Activated T-helper 17 cell treated with anti-CD3 and anti-CD28 coated beads, Interleukin-2, amount 50 U/mL, for 72 hours (primary cell): ENCODE measurements at regions not wholly inside any gene's neighbourhood (a gene's known extent, or its start where the extent isn't known, plus 50 kb on each side); places are given as distances from the start of the nearest gene placed in this dataset.
"Not testable (repeated sequence)": the region's sequence is repeated elsewhere in the genome, so short reads cannot be mapped to it uniquely, and the experiment has no call there.

Experiments used
- ATAC-seq: fragments of 150-1000 bp; cut with Tn5 transposase; replicated peaks from 2 replicates; pipeline ENCODE4 v1.10.0; 2021; ENCODE audit warnings: mild to moderate bottlenecking, moderate library complexity
- H3K27ac Mint-ChIP-seq: one replicate; pipeline ENCODE4 v1.8.0; 2022; ENCODE audit warnings: mixed read lengths
- H3K27me3 Mint-ChIP-seq: one replicate; pipeline ENCODE4 v1.8.0; 2022; ENCODE audit warnings: mixed read lengths
- H3K36me3 Mint-ChIP-seq: one replicate; pipeline ENCODE4 v1.8.0; 2022; ENCODE audit warnings: low read depth, mild to moderate bottlenecking, mixed read lengths
- H3K4me1 Mint-ChIP-seq: one replicate; pipeline ENCODE4 v1.8.0; 2022; ENCODE audit warnings: mixed read lengths
- H3K4me3 Mint-ChIP-seq: one replicate; pipeline ENCODE4 v1.8.0; 2022; ENCODE audit warnings: mild to moderate bottlenecking, mixed read lengths
- H3K9me3 Mint-ChIP-seq: one replicate; pipeline ENCODE4 v1.8.0; 2022; ENCODE audit warnings: mixed read lengths

DNA sequence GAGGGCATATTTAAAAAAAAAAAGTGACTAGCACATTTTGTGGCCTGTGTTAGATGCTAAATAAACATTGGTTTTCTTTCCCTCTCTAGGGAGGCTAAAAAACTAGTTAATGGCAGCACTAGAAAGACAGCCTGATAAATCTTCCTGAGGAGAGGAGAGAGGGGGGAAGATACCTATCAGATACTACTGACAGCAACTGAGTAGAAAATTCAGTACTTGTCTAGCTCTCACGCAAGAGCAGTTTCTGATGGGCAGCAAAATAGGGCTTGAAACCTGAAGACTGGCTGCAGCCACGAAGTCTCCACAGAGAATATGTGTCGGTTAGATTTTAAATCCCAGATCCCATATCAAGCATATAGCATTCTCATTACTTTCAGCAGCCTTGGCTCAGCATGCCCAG, 388.2 kb downstream of the KCNA4 start:
- no peak for ATAC-seq
- Mint-ChIP-seq H3K4me3 (no peak overlapping the region), H3K9me3 (peaks cover 11% of the 10 kb centered on the region), H3K27ac (no peak overlapping the region), H3K4me1 (no peaks in the 10 kb centered on the region), H3K27me3 (no peaks in the 10 kb centered on the region), H3K36me3 (no peaks in the 10 kb centered on the region)

DNA sequence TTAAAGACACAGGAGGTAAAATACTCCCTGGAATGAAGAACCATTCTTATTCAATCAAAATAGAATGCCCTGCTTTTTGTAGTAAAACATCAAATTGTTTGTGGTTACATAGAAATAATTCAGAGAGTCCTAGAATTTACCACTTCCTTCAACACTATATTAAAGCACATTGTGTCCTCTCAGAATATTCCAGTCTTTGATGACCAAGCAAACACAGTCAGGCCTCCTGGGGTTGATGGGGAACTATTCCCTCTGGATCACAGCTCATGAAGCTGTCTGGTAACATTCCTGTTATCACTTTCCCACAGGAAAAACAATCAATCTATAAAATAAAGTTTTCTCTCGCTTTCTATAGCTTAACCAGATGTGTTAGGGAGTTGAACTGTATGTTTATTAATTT, 389.3 kb downstream of the KCNA4 start:
- H3K4me3 Mint-ChIP-seq = no peak overlapping the region
- ATAC-seq = no peak
- no peaks in the 10 kb centered on the region for H3K36me3 Mint-ChIP-seq
- peaks cover 11% of the 10 kb centered on the region for H3K9me3 Mint-ChIP-seq
- H3K27me3 Mint-ChIP-seq = no peaks in the 10 kb centered on the region
- H3K4me1 Mint-ChIP-seq = no peaks in the 10 kb centered on the region
- H3K27ac Mint-ChIP-seq = no peak overlapping the region

DNA sequence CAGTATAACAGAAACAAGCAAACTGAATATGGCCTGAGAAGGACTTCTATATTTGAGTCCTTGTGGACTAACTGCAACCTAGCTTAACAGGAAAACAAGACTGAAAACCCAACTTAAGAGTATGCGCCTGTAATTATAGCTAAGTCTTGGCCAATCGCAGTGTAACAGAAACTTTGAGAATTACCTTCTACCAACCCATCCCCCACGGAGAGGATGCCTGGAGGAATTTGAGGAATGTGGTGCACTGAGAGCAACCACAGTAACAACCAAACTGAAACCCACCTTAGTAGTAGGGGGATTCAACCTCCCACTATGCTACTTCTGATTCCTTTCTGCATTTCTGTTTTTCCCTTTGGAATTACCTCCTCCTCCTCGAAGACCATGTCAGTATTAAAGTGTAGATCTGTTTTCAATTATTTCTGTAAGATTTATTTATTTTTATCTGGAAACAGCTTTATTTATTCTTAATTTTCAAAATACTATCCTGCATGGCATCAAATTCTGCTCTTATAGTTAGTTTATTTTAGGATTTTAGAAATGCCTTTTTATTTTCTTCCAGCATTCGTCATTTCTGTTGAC, 393.6 kb downstream of the KCNA4 start:
- Mint-ChIP-seq H3K36me3 (no peaks in the 10 kb centered on the region), H3K27ac (no peak overlapping the region)

DNA sequence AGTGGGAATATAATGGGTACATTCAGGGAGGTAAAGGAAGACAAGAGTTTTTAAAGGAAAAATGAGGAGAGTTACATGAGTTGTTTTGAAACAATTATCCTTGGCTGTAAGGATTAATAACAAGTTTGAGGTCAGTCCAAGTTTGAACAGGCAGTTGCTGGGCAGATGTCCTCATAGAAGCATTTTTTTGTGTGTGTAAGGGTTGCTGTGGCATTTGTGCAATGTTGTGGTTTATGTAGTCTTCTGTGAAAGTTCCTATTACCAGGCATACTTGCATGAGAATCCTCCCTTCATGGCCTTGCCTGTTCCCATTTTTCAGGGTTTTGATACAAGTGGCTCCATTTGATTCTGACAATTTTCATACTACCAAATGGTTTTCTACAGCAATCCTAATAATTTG, 400.2 kb downstream of the KCNA4 start:
- Mint-ChIP-seq H3K27ac (no peak overlapping the region), H3K27me3 (no peaks in the 10 kb centered on the region), H3K36me3 (no peaks in the 10 kb centered on the region), H3K9me3 (peaks cover 10% of the 10 kb centered on the region), H3K4me3 (no peak overlapping the region), H3K4me1 (no peaks in the 10 kb centered on the region)
- ATAC-seq = no peak

More for the DNA sequence above, 393.6 kb downstream of the KCNA4 start:
- Mint-ChIP-seq H3K4me3 (no peak overlapping the region), H3K4me1 (no peaks in the 10 kb centered on the region), H3K27me3 (no peaks in the 10 kb centered on the region), H3K9me3 (peaks cover 4% of the 10 kb centered on the region)
- no peak for ATAC-seq

DNA sequence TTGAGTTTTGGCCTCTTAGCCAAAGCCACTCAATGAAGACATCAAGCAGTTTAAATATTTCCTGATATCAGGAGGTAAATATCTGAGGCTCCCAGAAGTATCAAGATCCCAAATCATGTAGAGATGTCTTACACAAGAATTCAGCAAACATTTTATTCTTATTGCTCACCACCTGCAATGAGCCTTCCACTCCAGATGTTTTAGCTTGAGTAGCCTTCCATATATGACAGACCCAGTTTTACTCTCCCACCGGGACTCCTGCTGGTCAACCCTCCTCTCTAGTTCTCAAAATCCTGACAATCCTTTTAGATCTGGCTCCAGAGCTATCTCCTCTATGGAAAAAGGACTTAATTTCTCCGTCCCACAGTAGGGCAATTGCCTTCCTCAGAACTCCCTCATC, 404.4 kb downstream of the KCNA4 start:
- Mint-ChIP-seq H3K27me3 (no peaks in the 10 kb centered on the region), H3K36me3 (no peaks in the 10 kb centered on the region), H3K9me3 (peaks cover 10% of the 10 kb centered on the region), H3K4me1 (no peaks in the 10 kb centered on the region), H3K27ac (no peak overlapping the region), H3K4me3 (no peak overlapping the region)
- ATAC-seq = no peak

DNA sequence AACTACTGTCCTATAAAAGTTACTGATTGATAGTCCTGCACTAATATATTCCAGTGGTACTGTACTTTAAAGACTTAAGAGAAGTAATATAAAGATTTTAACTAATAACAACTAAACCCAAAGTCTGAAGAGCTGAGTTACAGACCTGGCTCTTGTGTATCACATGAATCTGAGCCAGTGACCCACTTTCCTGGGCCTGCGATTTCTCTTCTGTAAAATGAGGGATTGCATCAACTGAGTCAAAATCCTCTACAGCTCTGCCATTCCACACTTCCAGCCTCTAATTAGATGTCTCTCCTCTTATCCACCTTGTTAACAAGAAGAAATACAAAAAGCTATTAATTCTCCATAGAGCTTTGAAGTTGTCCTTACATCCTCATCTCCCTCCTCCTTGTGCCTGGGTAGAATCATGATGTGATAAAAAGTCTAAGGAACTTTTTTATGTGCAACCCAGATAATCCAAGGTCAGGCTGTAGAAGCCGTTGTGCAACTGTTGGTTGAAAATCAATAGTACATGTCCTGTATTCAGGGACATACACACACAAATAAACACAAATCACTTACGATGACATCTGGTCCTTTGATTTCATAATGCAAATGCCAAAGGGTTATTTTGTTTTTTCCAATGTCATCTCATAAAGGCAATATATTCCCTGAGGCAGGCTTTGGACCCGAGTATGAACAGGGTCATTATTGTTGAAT, 410.3 kb downstream of the KCNA4 start:
- Mint-ChIP-seq H3K27ac (no peak overlapping the region), H3K4me1 (no peaks in the 10 kb centered on the region), H3K9me3 (peaks cover 12% of the 10 kb centered on the region), H3K4me3 (no peak overlapping the region), H3K36me3 (no peaks in the 10 kb centered on the region), H3K27me3 (no peaks in the 10 kb centered on the region)
- no peak for ATAC-seq

DNA sequence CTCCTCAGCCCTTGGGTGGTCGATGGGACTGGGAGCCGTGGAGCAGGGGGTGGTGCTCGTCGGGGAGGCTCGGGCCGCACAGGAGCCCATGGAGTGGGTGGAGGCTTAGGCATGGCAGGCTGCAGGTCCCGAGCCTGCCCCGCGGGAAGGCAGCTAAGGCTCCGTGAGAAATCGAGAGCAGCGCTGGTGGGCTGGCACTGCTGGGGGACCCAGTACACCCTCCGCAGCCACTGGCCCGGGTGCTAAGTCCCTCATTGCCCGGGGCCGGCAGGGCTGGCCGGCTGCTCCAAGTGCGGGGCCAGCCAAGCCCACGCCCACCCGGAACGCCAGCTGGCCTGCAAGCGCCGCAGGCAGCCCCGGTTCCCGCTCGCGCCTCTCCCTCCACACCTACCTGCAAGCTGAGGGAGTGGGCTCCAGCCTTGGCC, 416.7 kb downstream of the KCNA4 start:
- peaks cover 16% of the 10 kb centered on the region for H3K9me3 Mint-ChIP-seq
- not testable (repeated sequence) for ATAC-seq, H3K4me3 Mint-ChIP-seq, H3K27ac Mint-ChIP-seq, H3K4me1 Mint-ChIP-seq, H3K36me3 Mint-ChIP-seq, H3K27me3 Mint-ChIP-seq

DNA sequence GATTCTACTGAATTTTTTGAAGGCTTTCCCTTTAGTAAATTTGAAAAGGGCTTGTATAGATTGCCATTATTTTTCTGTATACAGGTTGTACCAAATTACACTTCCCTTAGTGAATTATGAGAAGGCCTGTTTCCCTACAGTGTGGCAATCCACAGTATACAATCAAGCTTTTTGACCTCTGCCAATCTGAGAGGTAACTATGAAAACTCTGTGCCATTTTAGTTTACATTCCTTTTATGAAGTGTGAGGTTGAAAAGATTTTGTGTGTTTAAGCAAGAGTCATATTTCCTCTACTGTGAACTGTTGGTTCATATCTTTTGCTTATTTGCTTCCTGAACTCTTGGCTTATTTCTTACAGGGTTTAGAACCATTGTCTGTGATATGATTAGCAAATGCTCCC, 432.5 kb downstream of the KCNA4 start:
- no peaks in the 10 kb centered on the region for H3K27me3 Mint-ChIP-seq
- no peaks in the 10 kb centered on the region for H3K36me3 Mint-ChIP-seq
- no peaks in the 10 kb centered on the region for H3K4me1 Mint-ChIP-seq
- H3K27ac Mint-ChIP-seq = no peak overlapping the region
- no peak overlapping the region for H3K4me3 Mint-ChIP-seq
- peaks cover 5% of the 10 kb centered on the region for H3K9me3 Mint-ChIP-seq
- ATAC-seq = no peak

DNA sequence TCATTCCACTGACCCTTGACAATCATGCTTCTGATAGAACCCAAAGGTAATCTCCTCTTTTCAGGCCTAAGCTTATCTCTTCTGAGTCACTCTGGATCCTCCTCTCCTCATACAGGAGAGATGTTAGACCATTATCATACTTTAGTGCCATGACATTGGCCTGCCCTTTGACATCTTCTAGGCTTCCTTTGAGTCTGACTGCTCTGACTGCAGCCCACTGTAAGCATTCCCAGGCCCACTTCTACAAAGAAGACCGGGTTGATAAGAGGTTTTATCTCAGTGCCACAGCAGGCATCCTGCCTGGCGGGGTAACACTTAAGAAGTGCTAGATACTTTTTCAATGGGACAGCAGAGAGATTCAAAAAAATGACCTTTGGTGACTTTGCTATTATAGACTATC, 438.0 kb downstream of the KCNA4 start:
- Mint-ChIP-seq H3K9me3 (peaks cover 14% of the 10 kb centered on the region), H3K27me3 (no peaks in the 10 kb centered on the region), H3K36me3 (no peaks in the 10 kb centered on the region), H3K27ac (no peak overlapping the region), H3K4me1 (no peaks in the 10 kb centered on the region), H3K4me3 (no peak overlapping the region)
- no peak for ATAC-seq

DNA sequence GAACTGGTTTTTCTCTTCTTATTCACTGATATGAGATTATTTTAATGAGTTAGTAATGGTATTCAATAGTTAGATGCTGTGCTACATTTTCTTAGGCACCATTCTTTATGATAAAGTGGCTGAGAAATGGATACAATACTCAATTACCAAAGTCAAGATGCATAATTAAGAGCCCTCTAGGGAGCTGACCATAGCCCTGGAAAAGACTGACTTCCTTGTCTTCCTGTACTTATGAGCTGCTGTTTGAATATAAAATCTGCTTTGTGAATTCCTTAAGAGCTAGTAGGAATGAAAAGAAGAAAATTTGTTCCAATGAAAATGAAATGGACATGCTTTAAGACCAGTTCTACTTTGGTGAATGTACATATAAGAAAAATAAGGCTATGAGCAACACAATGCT, 452.3 kb downstream of the KCNA4 start:
- Mint-ChIP-seq H3K36me3 (no peaks in the 10 kb centered on the region), H3K9me3 (peaks cover 8% of the 10 kb centered on the region), H3K4me1 (no peaks in the 10 kb centered on the region), H3K27ac (no peak overlapping the region), H3K27me3 (no peaks in the 10 kb centered on the region), H3K4me3 (no peak overlapping the region)
- ATAC-seq = no peak

DNA sequence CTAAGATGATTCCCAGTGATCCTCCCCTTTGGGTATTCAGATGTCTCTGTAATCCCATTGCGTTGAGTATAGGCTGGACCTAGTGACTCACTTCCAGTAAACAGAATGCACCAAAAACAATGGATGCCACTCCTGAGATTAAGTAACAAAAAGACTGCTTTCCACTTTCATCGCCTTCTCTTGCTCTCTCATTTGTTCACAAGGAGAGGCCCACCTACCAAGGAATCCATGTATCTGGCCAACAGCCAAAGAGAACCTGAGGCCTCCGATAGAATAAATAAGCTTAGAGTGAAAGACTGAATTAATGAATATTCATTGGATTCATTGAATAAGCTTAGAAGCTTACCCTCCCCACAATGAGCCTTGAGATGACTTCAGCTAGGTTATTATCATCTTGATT, 454.6 kb downstream of the KCNA4 start:
- no peak for ATAC-seq
- H3K4me3 Mint-ChIP-seq = no peak overlapping the region
- no peaks in the 10 kb centered on the region for H3K36me3 Mint-ChIP-seq
- H3K27ac Mint-ChIP-seq = no peak overlapping the region
- peaks cover 8% of the 10 kb centered on the region for H3K9me3 Mint-ChIP-seq
- no peaks in the 10 kb centered on the region for H3K27me3 Mint-ChIP-seq
- H3K4me1 Mint-ChIP-seq = no peaks in the 10 kb centered on the region

DNA sequence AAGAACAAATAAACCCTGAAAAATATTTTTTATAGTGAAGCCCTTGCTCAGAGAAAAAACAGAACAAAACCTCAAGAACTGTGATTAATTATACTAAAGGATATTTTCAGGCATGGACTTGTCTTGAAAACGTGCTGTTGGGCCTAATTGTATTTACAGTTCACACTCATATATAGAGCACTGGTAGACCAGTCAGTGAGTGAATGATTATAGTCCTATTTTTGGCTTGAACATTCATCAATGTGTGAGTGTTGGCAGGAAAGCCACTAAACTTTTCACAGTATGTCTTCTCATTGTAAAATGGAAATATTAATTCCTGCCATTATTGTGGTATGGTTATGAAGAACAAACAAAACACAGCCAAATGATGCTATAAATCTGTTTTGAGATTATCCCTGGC, 462.8 kb downstream of the KCNA4 start:
- ATAC-seq = no peak
- peaks cover 18% of the 10 kb centered on the region for H3K9me3 Mint-ChIP-seq

DNA sequence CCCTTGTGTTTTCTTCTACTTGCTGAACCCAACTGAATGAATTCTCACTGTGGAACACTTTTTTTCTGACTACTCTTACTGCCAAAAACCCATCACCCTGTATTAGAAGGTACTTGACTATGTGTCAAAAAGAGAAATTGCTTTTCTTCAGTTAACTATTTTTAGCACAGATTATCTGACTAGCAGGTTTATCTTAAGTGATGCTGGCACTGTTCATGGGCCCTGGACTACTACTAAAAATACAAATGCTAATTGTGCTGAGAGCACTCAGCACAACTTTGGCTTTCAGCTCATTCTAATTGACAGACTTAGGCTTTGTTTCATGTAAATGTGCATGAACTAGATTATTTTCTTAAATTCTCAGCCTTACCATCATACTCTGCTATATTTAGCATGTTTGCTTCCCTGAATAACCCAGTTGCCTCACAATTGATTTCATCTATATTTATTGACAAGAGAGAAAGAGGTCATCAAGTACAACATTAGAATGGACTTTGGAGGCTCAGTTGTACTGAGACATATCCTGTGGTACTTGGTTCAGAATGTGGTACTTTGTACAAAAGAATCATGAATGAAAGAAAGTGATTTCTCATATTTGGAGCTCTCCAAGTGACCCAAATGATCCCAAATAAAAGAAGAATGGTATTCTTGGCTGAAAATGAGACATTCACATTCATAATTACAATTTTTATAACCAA, 478.3 kb downstream of the KCNA4 start:
- Mint-ChIP-seq H3K4me1 (no peaks in the 10 kb centered on the region), H3K9me3 (peaks cover 15% of the 10 kb centered on the region), H3K4me3 (no peak overlapping the region), H3K27ac (no peak overlapping the region), H3K27me3 (no peaks in the 10 kb centered on the region), H3K36me3 (no peaks in the 10 kb centered on the region)
- no peak for ATAC-seq

More for the DNA sequence above, 462.8 kb downstream of the KCNA4 start:
- Mint-ChIP-seq H3K4me1 (no peaks in the 10 kb centered on the region), H3K4me3 (no peak overlapping the region), H3K36me3 (no peaks in the 10 kb centered on the region), H3K27me3 (no peaks in the 10 kb centered on the region), H3K27ac (no peak overlapping the region)

DNA sequence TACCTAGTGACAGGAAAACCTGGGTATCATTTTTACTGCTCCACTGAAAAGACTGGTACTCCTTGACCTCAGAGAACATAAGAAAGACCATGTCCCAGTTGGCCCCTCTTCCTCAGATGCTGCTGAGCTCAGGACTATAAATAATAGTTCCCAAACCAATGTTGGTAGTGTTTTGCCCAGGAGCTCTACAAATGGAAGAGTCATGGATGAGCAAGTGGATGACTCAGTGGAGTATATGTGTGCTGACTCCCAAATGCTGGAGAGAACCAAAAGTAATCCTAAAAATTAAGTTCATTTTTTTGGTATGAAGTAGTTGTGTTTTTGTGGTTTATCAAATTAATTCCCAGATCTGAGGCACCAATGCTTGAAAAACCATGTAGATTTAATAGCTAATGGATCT, 482.0 kb downstream of the KCNA4 start:
- Mint-ChIP-seq H3K36me3 (no peaks in the 10 kb centered on the region), H3K4me3 (no peak overlapping the region), H3K9me3 (peaks cover 12% of the 10 kb centered on the region), H3K4me1 (no peaks in the 10 kb centered on the region), H3K27ac (no peak overlapping the region), H3K27me3 (no peaks in the 10 kb centered on the region)
- no peak for ATAC-seq

DNA sequence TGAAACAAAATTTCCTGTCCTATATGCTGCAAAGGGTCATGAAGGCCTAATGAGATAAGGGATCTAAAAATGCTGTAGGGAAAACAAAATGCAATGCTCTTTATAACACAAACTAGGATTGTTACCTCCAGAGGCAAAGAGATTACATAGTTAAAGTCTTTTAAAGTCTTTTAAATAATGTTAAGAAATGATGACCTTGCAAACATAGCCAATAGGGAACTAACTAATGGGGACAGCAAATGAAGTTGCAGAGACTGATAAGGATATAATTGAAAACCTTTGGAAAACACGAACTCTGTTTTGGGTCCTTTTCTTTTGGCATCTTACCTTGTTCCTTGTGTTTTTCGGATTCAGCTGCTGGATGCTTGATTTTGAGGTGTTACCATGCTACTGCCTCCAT, 485.9 kb downstream of the KCNA4 start:
- ATAC-seq = no peak
- Mint-ChIP-seq H3K27ac (no peak overlapping the region), H3K36me3 (no peaks in the 10 kb centered on the region), H3K9me3 (peaks cover 18% of the 10 kb centered on the region), H3K27me3 (no peaks in the 10 kb centered on the region), H3K4me3 (no peak overlapping the region), H3K4me1 (no peaks in the 10 kb centered on the region)
